C1 segment of cervical spinal cord (tissue), 14 donors: ENCODE measurements at regions not wholly inside any gene's neighbourhood (a gene's known extent, or its start where the extent isn't known, plus 50 kb on each side); places are given as distances from the start of the nearest gene placed in this dataset.
"Not testable (repeated sequence)": the region's sequence is repeated elsewhere in the genome, so short reads cannot be mapped to it uniquely, and the experiment has no call there.

Experiments used
- DNase-seq, 14 donors: peaks; one replicate each; lab custom pipeline; 2025; lab: John Stamatoyannopoulos, UW

DNA sequence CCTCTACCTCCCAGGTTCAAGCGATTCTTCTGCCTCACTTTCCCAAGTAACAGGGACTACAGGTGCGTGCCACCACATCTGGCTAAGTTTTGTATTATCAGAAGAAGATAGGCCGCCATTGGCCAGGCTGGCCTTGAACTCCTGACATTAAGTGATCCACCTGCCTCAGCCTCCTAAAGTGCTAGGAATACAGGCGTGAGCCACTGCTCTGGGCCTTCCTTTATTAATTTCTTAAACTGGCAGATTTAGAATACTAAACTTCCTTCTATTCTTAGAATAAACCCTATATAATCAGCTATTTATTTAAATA is 86.6 kb downstream of the HFE start:
- DNase-seq: no peak

DNA sequence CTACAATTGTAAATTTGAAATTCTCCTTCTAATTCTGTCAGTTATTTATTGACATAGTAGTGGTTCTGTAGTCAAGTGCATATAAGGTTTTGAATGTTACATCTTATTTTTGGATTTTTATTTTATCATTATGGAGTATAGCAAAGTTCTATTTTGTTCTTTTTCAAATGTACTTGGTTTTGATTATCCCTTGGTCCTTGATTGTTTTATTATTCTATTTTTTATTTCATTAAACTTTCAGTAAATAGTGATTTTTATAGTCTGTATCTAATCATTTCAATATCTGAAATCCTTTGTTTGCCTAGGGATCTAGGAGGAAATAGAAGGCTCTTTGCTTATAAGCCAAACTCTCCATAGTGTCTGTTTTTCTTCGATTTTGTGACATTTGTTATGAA is 87.8 kb downstream of the HFE start:
- DNase-seq: no peak

DNA sequence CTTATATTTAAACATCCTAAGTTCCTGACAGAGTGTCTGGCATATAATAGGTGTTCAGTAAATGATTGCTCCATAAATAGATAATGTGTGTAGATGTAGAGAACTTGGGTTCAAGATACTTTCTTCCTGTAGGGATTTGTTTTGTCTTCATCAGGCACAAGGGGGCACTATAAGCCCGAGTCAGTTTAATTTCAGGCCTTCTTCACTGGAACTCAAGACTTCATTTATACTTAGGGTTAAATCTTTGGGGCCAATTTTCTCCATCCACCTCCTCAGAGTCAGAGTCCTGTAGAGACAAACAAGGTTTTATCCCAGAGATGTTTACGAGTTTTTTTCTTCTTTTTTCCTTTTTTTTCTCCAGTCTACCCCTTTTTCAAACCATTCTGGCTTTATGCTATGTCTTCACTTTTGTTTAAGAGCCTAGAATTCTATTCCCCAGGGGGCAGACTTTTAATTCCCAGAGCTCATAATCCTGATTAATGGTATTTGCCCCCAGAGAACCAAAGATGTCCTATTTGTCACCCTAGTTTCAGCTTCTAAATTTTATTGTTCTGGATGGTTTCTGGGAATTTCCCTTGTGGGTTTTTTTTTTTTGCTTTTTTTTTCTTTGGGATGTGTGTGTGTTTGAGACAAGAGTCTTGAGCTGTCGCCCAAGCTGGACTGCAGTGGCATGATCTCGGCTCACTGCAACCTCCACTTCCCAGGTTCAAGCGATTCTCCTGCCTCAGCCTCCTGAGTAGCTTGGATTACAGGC is 88.4 kb downstream of the HFE start:
- DNase-seq: peak in 4 of 14 donors; percentile 5 to 24 (median 6)

DNA sequence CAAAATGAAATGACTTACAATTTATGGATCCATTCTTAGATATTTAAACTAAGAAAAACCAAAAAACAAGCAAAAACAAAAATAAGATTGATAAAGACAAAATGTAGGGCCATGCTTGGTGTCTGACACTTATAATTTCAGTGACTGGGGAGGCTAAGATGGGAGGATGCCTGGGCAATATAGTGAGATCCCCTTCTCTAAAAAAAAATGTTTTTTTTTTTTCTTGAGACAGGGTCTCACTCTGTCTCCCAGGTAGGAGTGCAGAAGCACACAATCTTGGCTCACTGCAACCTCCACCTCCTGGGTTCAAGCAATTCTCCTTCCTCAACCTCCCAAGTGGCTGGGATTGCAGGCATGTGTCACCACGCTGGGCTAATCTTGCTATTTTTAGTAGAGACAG is 92.4 kb downstream of the HFE start:
- DNase-seq: no peak

DNA sequence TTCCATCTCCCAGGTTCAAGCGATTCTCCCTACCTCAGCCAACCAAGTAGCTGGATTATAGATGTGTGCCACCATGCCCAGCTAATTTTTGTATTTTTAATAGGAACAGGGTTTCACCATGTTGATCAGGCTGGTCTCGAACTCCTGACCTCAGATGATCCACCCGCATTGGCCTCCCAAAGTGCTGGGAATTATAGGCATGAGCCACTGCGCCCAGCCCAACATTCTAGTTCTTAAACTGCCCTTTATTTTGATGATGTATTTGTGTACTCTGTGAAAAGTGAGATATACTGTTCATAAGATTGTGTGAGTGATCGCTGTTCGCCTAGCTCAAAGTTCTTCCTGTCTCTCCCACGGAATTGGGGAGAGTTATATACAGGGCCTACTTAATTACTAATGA is 93.1 kb downstream of the HFE start:
- no peak for DNase-seq

DNA sequence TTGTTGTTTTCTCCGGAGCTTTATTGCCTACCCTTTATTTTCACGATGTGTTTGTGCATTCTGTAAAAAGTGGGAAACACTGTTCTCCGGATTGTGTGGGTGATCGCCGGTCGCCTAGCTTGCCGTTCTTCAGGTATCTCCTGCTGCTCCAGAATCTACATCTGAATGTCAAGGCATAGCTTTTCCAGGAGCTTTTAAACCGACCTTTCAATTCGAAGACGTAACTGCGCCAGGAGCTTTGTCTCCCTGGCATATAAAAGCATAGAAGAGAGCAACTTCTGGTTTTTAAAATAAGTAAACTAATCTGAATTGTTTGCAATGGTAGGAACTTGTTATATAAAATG is 96.0 kb downstream of the HFE start:
- DNase-seq: peak in 9 of 14 donors; percentile 34 to 72 (median 54)

DNA sequence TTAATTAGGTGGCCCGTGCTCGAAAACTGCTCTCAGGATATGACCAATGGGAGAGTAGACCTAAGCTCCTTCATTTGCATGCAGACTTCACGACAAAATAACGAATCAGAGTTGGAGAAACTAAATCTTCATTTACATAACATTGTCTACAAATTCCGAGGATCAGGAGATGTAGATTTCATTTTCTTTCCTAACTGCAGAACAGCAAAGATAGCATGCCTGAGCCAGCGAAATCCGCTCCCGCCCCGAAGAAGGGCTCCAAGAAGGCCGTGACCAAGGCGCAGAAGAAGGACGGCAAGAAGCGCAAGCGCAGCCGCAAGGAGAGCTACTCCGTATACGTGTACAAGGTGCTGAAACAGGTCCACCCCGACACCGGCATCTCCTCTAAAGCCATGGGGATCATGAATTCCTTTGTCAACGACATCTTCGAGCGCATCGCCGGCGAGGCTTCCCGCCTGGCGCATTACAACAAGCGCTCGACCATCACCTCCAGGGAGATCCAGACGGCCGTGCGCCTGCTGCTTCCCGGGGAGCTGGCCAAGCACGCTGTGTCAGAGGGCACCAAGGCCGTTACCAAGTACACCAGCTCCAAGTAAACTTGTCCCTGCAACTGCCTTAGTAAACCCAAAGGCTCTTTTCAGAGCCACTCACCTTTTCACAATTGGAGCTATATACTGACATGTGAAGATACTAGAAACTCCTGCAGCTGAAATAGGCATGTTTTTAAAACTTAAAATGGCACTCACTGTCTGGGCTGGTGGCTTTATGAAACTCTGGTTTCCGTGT is 96.5 kb downstream of the HFE start:
- peak; percentile 10 to 88 (median 58) for DNase-seq

DNA sequence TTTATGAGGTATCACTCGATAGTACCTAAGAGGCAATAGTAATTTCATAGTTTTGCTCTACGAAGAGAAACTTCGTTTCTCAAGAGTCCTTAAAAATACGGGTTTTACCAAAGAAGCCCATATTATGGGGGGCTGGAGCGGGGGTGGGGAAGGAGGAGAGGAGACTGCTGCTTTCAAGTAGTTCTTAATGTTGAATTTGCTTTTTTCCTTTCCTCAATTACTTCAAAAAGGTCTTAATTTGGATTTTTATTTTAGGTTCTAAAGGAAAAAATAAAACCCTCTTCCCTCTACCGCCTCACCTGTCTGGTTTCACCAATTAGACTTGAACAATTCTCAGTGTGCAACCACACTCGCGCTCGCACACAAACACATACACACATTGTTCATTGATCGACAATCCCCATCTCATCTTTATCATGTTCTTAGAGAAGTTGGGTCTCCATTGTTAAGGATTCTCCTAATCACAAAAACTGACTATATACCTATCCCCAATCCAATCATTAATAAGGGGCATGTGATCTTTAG is 97.2 kb downstream of the HFE start:
- no peak for DNase-seq

DNA sequence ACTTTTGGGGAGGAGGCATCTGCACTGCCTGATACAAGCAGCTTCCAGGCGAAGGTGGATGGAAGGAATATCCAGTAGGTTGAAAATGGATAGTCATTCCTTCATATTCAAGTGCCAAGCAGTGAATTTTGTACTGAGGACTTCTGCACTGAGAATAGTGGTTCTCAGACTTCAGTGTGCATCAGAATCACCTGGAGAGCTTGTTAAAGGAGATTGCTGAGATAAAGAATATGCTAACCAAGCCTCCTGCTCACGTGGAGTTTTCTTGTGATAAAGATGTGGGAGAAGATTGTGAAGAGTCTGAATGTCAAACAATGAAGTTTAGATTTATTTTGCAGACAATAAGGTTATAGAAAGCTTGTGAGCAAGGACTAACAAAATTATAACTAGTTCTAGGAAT is 97.8 kb downstream of the HFE start:
- DNase-seq: no peak

DNA sequence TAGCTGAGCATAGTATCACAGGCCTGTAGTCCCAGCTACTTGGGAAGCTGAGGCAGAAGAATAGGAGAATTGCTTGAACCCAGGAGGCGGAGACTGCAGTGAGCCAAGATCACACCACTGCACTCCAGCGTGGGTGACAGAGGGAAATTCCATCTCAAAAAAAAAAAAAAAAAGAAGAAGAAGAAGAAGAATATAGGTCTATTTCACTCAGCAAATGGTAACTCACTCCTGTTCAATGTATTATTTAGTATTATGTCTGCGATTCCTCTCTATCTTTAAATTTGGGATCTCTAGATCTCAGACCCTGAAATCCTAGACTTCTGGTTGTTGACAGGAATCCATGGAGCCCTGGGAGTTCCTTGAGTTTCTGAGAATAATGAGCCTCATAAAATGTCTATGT is 98.6 kb downstream of the HFE start:
- no peak for DNase-seq

DNA sequence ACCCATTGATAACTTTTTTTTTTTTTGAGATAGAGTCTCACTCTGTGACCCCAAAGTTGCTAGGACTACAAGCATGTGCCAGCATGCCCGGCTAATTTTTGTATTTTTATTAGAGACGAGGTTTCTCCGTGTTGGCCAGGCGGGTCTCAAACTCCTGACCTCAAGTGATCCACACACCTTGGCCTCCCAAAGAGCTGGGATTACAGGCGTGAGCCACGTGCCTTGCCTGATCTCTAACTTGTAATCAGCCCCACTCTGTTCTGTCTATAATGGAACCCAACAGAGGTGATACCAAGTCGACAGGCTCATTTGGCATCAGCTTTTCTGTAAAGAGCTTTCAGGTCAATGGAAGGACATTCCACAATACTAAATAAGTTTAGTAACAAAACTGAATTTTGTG is 99.4 kb downstream of the HFE start:
- DNase-seq: no peak

DNA sequence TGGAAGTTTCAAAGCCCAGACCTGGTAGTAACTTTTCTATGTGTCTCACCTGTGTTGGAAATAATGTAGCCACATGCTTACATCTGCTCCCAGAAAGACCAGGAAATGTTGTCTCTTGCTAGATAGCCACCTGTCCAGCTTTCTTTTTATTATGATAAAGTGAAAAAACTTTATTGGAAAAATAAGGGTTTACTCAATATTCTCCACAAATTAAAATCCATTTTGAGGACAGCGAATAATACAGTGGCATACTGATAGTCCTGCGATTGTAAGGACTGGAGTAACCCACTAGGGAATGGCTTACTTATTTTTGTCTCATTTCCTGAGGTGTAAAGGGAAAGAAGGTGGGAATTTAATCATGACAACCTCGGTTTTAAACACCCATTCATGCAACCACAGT is 100.1 kb downstream of the HFE start:
- DNase-seq: no peak

DNA sequence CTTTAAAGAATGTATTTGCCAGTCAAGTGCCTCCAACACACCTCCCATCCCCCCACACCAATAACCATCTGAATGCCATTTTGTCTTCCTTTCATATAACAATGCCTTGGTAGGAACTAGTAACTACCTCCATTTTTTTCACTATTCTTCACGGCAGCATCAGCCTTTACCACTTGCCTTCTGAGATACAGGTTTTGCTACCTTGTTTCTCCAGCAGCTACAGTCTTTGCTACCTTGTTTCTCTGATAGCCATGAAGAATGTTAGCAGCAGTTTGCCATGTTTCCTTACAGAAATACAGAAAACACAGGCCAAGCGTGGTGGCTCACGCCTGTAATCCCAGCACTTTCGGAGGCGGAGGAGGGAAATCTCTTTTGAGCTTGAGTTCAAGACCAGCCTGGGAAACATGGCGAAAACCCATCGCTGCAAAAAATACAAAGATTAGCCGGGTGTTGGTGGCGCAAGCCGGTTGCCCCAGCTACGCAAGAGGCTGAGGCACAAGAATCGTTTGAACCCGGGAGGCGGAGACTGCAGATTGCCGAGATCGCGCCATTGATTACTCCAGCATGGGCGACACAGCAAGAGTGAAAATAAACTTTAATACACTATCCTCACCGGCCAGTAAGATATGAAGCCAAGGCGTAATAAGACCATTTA is 100.9 kb downstream of the HFE start:
- DNase-seq: peak in 1 of 14 donors; percentile 50

DNA sequence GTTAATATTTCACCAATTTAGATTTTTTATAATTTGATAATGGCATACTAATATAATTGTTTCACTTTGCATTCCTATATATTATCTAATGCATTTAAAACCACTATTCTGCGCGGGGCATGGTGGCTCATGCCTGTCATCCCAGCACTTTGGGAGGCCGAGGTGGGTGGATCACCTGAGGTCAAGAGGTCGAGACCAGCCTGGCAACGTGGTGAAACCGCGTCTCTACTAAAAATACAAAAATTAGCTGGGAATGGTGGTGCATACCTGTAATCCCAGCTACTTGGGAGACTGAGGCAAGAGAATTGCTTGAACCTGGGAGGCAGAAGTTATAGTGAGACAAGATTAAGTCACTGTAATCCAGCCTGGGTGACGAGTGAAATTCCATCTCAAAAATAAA is 104.3 kb downstream of the HFE start:
- DNase-seq: not testable (repeated sequence)

DNA sequence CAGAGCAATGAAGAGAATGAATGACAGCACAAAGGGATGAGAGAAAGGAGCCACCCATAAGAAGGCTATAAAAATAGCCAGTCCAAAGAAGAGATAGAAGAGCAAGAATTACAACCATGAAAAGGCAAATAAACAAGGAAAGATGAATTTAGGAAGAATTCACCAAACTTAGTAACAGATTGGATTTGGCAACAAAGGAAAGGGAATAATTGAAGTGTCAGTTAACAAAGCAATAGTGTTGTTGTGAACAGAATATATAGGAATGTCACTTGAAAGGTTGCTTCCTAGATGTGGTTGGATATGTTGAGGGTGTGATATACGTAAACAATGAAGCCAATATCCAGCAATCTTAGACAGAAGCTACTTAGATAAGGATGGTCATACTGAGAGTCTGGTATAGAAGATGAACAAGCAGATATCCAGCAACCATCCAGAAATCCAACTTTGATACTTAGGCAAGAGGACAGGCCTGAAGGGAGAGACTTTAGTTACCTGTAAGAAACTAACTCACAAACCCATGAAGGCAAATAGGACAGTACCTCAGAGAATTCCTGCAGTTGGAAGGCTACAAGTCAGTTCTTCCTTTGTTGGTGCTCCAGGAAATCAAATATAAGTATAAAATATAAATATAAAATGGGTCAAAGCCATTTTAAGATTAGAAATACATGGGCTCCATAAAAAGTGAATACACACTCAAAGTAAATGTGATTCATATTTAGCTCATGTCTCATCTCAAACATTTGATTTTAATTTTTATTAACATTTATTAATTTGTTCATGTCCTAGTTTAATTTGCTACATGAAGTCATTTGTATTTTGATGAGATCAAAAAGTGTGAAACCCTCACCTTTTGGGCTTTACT is 106.5 kb downstream of the HFE start:
- DNase-seq: no peak

DNA sequence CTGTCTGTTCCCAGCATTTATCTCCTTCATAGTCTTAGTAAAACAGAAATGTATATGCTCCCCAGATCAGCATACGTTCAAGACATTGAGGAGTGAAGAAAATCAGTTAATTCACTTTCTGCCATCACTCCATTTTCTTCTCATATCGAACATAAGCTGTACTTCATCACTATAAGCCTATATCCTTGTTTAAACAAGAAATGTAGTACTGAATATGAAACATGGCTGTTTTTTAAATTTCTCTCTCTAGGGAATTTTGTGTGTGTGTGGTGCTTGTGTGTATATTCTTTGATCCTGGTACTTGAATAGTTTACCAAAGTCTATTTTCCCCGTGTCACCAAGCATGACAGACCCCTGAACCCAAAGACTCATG is 107.1 kb downstream of the HFE start:
- no peak for DNase-seq

DNA sequence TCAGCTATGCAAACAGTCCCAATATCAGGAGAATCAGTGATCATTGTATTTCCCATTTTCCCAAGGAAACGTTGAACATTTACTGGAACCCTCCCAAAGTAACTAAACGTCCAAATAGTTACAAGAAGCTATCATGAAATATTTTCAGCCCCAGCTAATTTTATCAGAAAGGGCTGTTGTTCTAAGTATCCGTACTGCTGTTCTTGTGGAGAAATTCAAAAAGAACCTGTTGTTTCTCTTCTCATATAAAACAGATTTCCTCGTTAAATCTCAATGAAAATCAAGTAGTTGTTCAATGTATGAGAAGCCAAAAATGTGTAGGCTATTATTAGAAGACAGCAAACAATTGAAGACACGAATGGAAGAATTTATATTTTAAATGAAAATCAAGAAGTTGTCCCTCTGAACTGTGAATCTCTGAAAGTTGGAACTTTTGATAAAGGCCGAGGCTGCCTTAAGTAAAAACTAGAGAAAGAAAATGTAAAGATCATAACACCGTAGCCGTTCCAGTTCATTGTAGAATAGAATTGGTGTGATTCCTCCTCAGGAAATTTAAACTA is 107.7 kb downstream of the HFE start:
- DNase-seq: peak in 1 of 14 donors; percentile 38

DNA sequence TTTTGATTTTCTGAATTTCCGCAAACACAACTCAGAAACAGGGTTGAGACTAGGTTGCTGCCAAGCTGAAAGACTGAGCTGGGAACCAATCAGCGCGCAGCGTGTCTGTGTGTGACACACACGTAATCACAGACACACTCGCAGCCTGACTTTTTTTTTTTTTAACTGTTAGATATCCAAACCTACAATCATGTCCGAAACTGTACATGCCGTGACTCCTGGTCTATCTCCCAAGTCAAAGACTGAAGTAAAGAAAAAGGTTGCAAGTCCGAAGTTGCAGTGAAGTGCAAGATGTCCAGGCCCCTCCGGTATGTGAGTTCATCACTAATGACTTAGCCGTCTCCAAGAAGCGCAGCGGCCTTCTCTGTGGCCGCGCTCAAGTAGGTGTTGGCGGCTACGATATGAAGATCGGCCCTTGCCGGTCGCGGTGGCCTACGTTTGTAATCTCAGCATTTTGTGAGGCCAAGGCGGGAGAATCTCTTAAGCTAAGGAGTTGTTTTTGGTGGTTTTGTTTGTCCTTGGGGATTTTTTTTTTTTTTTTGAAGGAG is 108.2 kb downstream of the HFE start:
- DNase-seq: peak; percentile 4 to 94 (median 79)

DNA sequence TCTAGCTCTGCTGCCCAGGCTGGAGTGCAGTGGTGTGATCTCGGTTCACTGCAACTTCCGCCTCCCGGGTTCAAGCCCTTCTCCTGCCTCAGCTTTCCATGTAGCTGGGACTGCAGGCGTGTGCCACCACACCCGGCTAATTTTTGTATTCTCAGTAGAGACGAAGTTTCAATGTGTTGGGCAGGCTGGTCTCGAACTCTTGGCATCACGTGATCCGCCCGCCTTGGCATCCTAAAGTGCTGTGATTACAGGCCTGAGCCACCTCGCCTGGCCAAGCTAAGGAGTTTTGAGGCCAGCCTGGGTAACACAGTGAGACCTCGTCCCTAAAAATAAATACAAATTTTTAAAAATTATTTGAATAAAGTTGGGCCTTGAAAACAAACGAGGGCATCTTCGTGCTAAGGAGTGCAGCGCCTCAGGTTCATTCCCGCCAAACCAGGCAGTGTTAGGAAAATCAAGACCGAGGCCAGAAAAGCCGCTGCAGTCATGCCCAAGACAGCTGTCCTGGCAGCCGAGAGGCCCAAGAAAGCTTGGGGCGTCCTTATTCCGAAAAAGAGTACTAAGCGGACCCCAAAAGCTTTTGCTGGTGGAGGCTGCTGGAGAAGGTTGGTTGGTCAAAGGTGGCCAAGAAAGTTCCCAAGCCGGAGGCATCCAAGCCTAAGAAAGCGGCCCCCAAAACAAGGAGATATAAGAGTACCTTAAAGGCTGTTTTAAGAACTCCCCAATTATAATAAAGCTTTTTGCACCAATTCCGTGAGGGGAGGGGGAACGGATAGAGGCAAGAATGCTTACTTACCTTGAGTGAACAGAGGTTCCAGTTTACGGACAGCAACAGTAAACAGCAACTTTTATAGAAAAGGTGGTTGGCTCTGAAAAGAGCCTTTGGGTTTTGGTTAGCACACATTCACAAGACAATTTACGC is 109.0 kb downstream of the HFE start:
- DNase-seq: peak in 4 of 14 donors; percentile 18 to 41 (median 24)
